ENCODE measurements at regions not wholly inside any gene's neighbourhood (a gene's known extent, or its start where the extent isn't known, plus 50 kb on each side); places are given as distances from the start of the nearest gene placed in this dataset.
"Not testable (repeated sequence)": the region's sequence is repeated elsewhere in the genome, so short reads cannot be mapped to it uniquely, and the experiment has no call there.

- Histone ChIP-seq H3K9me3 (ENCODE audit: low read depth, low read length) (no peaks in the 10 kb centered on the region), H3K4me3 (ENCODE audit: low read length) (no peak overlapping the region), H3K4me1 (ENCODE audit: insufficient read depth, low read length) (peaks cover 30% of the 10 kb centered on the region), H3K27me3 (ENCODE audit: insufficient read depth, low read length) (no peaks in the 10 kb centered on the region)
Measured at GRCh38 chr20:19826179-19826914, 68.3 kb downstream of the RIN2 start.

GRCh38 chr20:19827818-19828217 is 69.8 kb downstream of the RIN2 start:
- Histone ChIP-seq H3K4me1 (ENCODE audit: insufficient read depth, low read length) (peaks cover 28% of the 10 kb centered on the region), H3K9me3 (ENCODE audit: low read depth, low read length) (no peaks in the 10 kb centered on the region), H3K4me3 (ENCODE audit: low read length) (no peak overlapping the region), H3K27me3 (ENCODE audit: insufficient read depth, low read length) (no peaks in the 10 kb centered on the region)

- no peaks in the 10 kb centered on the region for H3K9me3 ChIP-seq (ENCODE audit: low read depth, low read length)
- no peaks in the 10 kb centered on the region for H3K27me3 ChIP-seq (ENCODE audit: insufficient read depth, low read length)
- no peak overlapping the region for H3K4me3 ChIP-seq (ENCODE audit: low read length)
- H3K4me1 ChIP-seq (ENCODE audit: insufficient read depth, low read length): peaks cover 28% of the 10 kb centered on the region
Measured at GRCh38 chr20:19828232-19828631, 70.2 kb downstream of the RIN2 start.

GRCh38 chr20:19830211-19830785 is 72.2 kb downstream of the RIN2 start:
- H3K4me1 ChIP-seq (ENCODE audit: insufficient read depth, low read length): peaks cover 28% of the 10 kb centered on the region
- no peak overlapping the region for H3K4me3 ChIP-seq (ENCODE audit: low read length)
- H3K27me3 ChIP-seq (ENCODE audit: insufficient read depth, low read length): no peaks in the 10 kb centered on the region
- no peaks in the 10 kb centered on the region for H3K9me3 ChIP-seq (ENCODE audit: low read depth, low read length)

GRCh38 chr20:19832875-19833274 is 74.8 kb downstream of the RIN2 start:
- Histone ChIP-seq H3K9me3 (ENCODE audit: low read depth, low read length) (no peaks in the 10 kb centered on the region), H3K4me3 (ENCODE audit: low read length) (no peak overlapping the region), H3K4me1 (ENCODE audit: insufficient read depth, low read length) (peaks cover 20% of the 10 kb centered on the region), H3K27me3 (ENCODE audit: insufficient read depth, low read length) (no peaks in the 10 kb centered on the region)

GRCh38 chr20:19833395-19833794 is 75.3 kb downstream of the RIN2 start:
- peaks cover 15% of the 10 kb centered on the region for H3K4me1 ChIP-seq (ENCODE audit: insufficient read depth, low read length)
- H3K9me3 ChIP-seq (ENCODE audit: low read depth, low read length): no peaks in the 10 kb centered on the region
- no peak overlapping the region for H3K4me3 ChIP-seq (ENCODE audit: low read length)
- H3K27me3 ChIP-seq (ENCODE audit: insufficient read depth, low read length): no peaks in the 10 kb centered on the region

GRCh38 chr20:19834287-19834686 is 76.2 kb downstream of the RIN2 start:
- peaks cover 6% of the 10 kb centered on the region for H3K4me1 ChIP-seq (ENCODE audit: insufficient read depth, low read length)
- H3K27me3 ChIP-seq (ENCODE audit: insufficient read depth, low read length): no peaks in the 10 kb centered on the region
- H3K9me3 ChIP-seq (ENCODE audit: low read depth, low read length): no peaks in the 10 kb centered on the region
- no peak overlapping the region for H3K4me3 ChIP-seq (ENCODE audit: low read length)

GRCh38 chr20:19834783-19835182 is 76.7 kb downstream of the RIN2 start:
- Histone ChIP-seq H3K27me3 (ENCODE audit: insufficient read depth, low read length) (no peaks in the 10 kb centered on the region), H3K9me3 (ENCODE audit: low read depth, low read length) (no peaks in the 10 kb centered on the region), H3K4me1 (ENCODE audit: insufficient read depth, low read length) (peaks cover 1% of the 10 kb centered on the region), H3K4me3 (ENCODE audit: low read length) (no peak overlapping the region)

- H3K4me3 ChIP-seq (ENCODE audit: low read length): no peak overlapping the region
- no peaks in the 10 kb centered on the region for H3K9me3 ChIP-seq (ENCODE audit: low read depth, low read length)
- H3K27me3 ChIP-seq (ENCODE audit: insufficient read depth, low read length): no peaks in the 10 kb centered on the region
- no peaks in the 10 kb centered on the region for H3K4me1 ChIP-seq (ENCODE audit: insufficient read depth, low read length)
Measured at GRCh38 chr20:19835533-19836222, 77.6 kb downstream of the RIN2 start.

GRCh38 chr20:19838468-19838867 is 80.4 kb downstream of the RIN2 start:
- Histone ChIP-seq H3K4me1 (ENCODE audit: insufficient read depth, low read length) (no peaks in the 10 kb centered on the region), H3K27me3 (ENCODE audit: insufficient read depth, low read length) (no peaks in the 10 kb centered on the region), H3K4me3 (ENCODE audit: low read length) (no peak overlapping the region), H3K9me3 (ENCODE audit: low read depth, low read length) (no peaks in the 10 kb centered on the region)

- Histone ChIP-seq H3K4me3 (ENCODE audit: low read length) (no peak overlapping the region), H3K27me3 (ENCODE audit: insufficient read depth, low read length) (no peaks in the 10 kb centered on the region), H3K9me3 (ENCODE audit: low read depth, low read length) (no peaks in the 10 kb centered on the region)
Measured at GRCh38 chr20:19839053-19839452, 81.0 kb downstream of the RIN2 start.

GRCh38 chr20:19840111-19840710 is 82.2 kb downstream of the RIN2 start:
- Histone ChIP-seq H3K4me1 (ENCODE audit: insufficient read depth, low read length) (no peaks in the 10 kb centered on the region), H3K4me3 (ENCODE audit: low read length) (no peak overlapping the region), H3K27me3 (ENCODE audit: insufficient read depth, low read length) (no peaks in the 10 kb centered on the region), H3K9me3 (ENCODE audit: low read depth, low read length) (no peaks in the 10 kb centered on the region)

More at GRCh38 chr20:19839053-19839452, 81.0 kb downstream of the RIN2 start:
- no peaks in the 10 kb centered on the region for H3K4me1 ChIP-seq (ENCODE audit: insufficient read depth, low read length)

- H3K9me3 ChIP-seq (ENCODE audit: low read depth, low read length): no peaks in the 10 kb centered on the region
- H3K4me1 ChIP-seq (ENCODE audit: insufficient read depth, low read length): no peaks in the 10 kb centered on the region
- H3K4me3 ChIP-seq (ENCODE audit: low read length): no peak overlapping the region
- no peaks in the 10 kb centered on the region for H3K27me3 ChIP-seq (ENCODE audit: insufficient read depth, low read length)
Measured at GRCh38 chr20:19841740-19842139, 83.7 kb downstream of the RIN2 start.

- not testable (repeated sequence) for H3K4me3 ChIP-seq (ENCODE audit: low read length); H3K9me3 ChIP-seq (ENCODE audit: low read depth, low read length); H3K27me3 ChIP-seq (ENCODE audit: insufficient read depth, low read length); H3K4me1 ChIP-seq (ENCODE audit: insufficient read depth, low read length)
Measured at GRCh38 chr20:19844850-19845249, 86.8 kb downstream of the RIN2 start.

GRCh38 chr20:19847383-19847782 is 89.3 kb downstream of the RIN2 start:
- H3K9me3 ChIP-seq (ENCODE audit: low read depth, low read length): no peaks in the 10 kb centered on the region
- no peak overlapping the region for H3K4me3 ChIP-seq (ENCODE audit: low read length)
- H3K4me1 ChIP-seq (ENCODE audit: insufficient read depth, low read length): no peaks in the 10 kb centered on the region
- no peaks in the 10 kb centered on the region for H3K27me3 ChIP-seq (ENCODE audit: insufficient read depth, low read length)

Data from mononuclear cell (primary cell).